Osteocyte (in vitro differentiated cells): ENCODE measurements at regions not wholly inside any gene's neighbourhood (a gene's known extent, or its start where the extent isn't known, plus 50 kb on each side); places are given as distances from the start of the nearest gene placed in this dataset.
A peak's percentile ranks its signal among the peaks of the same experiment; 100 is the strongest.

Experiments
- DNase-seq: peaks from one replicate; pipeline ENCODE4 v3.0.0; 2021; ENCODE audit warnings: mixed read lengths; ENCODE audit not compliant: unreplicated experiment; ENCODE audit errors: extremely low spot score
- H3K27ac Mint-ChIP-seq: one replicate; pipeline ENCODE4 v1.8.0; 2021; ENCODE audit warnings: mild to moderate bottlenecking, mixed read lengths; ENCODE audit not compliant: unreplicated experiment
- H3K27me3 Mint-ChIP-seq: one replicate; pipeline ENCODE4 v1.8.0; 2021; ENCODE audit warnings: mixed read lengths; ENCODE audit not compliant: unreplicated experiment
- H3K36me3 Mint-ChIP-seq: one replicate; pipeline ENCODE4 v1.8.0; 2021; ENCODE audit warnings: mixed read lengths; ENCODE audit not compliant: unreplicated experiment
- H3K4me1 Mint-ChIP-seq: one replicate; pipeline ENCODE4 v1.8.0; 2021; ENCODE audit warnings: mixed read lengths; ENCODE audit not compliant: unreplicated experiment
- H3K4me3 Mint-ChIP-seq: one replicate; pipeline ENCODE4 v1.8.0; 2021; ENCODE audit warnings: mild to moderate bottlenecking, moderate library complexity, mixed read lengths; ENCODE audit not compliant: unreplicated experiment
- H3K9me3 Mint-ChIP-seq: one replicate; pipeline ENCODE4 v1.8.0; 2021; ENCODE audit warnings: mixed read lengths; ENCODE audit not compliant: unreplicated experiment
- TF ChIP-seq, protein P1 (sequence below): fragments of 200-600 bp; sonication (generic); IDR thresholded peaks from 2 replicates; pipeline ENCODE4 v1.5.0; 2021; ENCODE audit warnings: antibody characterized with exemption, mild to moderate bottlenecking, moderate library complexity

DNA sequence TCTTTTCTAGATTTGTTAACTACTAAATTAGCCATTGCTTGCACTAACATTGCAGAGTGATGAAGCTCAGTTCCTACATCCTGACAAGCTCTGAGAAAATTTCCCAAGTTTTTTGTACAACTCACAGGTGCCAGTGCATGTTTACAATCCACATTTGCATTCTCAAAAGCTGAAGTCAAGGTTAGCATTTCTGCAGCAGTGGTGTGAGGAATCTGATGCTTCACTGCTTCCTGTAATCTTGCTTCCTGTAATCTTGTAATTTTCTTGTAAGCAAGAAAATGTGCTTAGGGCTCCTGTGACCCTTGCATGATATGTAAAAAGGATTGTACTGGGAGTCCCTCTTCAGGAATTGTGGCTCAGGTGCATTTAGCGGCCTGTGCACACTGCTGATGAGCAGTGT, 207.4 kb upstream of the CXCL13 start:
- Mint-ChIP-seq H3K27me3 (peaks cover 10% of the 10 kb centered on the region), H3K27ac (no peak overlapping the region), H3K9me3 (no peaks in the 10 kb centered on the region), H3K4me1 (no peaks in the 10 kb centered on the region), H3K36me3 (no peaks in the 10 kb centered on the region), H3K4me3 (no peak overlapping the region)
- TF ChIP-seq, protein P1, sequence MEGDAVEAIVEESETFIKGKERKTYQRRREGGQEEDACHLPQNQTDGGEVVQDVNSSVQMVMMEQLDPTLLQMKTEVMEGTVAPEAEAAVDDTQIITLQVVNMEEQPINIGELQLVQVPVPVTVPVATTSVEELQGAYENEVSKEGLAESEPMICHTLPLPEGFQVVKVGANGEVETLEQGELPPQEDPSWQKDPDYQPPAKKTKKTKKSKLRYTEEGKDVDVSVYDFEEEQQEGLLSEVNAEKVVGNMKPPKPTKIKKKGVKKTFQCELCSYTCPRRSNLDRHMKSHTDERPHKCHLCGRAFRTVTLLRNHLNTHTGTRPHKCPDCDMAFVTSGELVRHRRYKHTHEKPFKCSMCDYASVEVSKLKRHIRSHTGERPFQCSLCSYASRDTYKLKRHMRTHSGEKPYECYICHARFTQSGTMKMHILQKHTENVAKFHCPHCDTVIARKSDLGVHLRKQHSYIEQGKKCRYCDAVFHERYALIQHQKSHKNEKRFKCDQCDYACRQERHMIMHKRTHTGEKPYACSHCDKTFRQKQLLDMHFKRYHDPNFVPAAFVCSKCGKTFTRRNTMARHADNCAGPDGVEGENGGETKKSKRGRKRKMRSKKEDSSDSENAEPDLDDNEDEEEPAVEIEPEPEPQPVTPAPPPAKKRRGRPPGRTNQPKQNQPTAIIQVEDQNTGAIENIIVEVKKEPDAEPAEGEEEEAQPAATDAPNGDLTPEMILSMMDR, result no peak
- DNase-seq, result no peak

DNA sequence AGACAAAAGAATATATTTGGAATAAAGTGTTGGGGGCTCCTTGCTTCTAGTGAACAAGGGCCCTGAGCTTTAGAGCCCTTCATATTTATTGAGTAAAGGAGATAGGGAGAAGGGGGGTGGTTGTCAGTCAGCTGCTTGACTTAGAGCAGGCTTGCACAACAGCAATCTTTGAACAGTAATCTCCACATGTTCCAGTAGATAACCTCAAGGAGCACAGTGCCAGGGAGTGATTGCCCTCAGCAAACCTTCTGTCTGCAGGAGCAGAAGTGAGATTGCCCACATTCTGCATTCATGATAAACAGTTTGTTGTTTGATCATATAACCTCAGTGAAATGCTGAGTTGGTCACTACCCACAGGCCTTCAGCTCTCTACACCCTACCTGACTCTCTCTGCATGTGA, 205.8 kb upstream of the CXCL13 start:
- DNase-seq, result no peak
- Mint-ChIP-seq H3K9me3 (no peaks in the 10 kb centered on the region), H3K36me3 (no peaks in the 10 kb centered on the region), H3K27me3 (peaks cover 11% of the 10 kb centered on the region), H3K27ac (no peak overlapping the region), H3K4me1 (no peaks in the 10 kb centered on the region), H3K4me3 (no peak overlapping the region)
- TF ChIP-seq, protein P1, result no peak

DNA sequence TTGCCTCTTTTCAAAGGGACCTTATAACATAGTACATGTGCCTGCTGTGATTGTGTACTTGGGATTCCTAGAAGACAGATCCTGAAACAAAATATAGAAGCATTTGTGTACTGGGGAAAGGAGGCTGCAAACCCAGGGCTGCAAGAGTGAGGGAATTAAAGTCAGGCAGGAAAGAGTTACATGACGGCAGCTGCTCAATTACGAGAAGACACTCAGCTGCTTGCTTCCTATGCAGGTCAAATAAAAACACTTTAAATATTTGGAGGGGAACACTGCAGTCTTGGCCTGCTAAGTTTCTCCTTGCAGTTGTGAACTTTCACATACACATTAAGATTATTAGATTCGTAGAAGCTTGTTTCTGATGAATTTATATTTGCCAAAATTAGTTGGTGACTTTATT, 191.9 kb upstream of the CXCL13 start:
- TF ChIP-seq, protein P1, result no peak
- H3K27ac Mint-ChIP-seq, result no peak overlapping the region
- no peak for DNase-seq
- H3K4me3 Mint-ChIP-seq, result no peak overlapping the region
- H3K4me1 Mint-ChIP-seq, result no peaks in the 10 kb centered on the region
- peaks cover 12% of the 10 kb centered on the region for H3K27me3 Mint-ChIP-seq
- H3K36me3 Mint-ChIP-seq, result no peaks in the 10 kb centered on the region
- H3K9me3 Mint-ChIP-seq, result no peaks in the 10 kb centered on the region

DNA sequence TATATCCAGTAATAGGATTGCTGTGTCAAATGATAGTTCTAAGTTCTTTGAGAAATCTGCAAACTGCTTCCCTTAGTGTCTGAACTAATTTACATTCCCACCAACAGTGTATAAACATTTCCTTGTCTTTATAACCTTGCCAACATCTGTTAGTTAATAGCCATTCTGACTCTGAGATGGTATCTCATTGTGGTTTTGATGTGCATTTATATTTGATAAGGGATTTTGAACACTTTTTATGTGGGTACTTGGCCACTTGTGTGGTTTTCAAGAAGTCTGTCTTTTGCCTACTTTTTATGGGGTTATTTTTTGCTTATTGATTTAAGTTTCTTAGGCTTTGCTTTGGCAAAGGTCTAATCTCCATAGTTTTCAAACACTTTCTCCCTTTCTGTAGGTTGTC, 189.9 kb upstream of the CXCL13 start:
- H3K4me3 Mint-ChIP-seq, result no peak overlapping the region
- no peaks in the 10 kb centered on the region for H3K36me3 Mint-ChIP-seq
- no peaks in the 10 kb centered on the region for H3K9me3 Mint-ChIP-seq
- no peak overlapping the region for H3K27ac Mint-ChIP-seq
- no peak for DNase-seq
- peaks cover 12% of the 10 kb centered on the region for H3K27me3 Mint-ChIP-seq
- TF ChIP-seq, protein P1, result no peak
- no peaks in the 10 kb centered on the region for H3K4me1 Mint-ChIP-seq

DNA sequence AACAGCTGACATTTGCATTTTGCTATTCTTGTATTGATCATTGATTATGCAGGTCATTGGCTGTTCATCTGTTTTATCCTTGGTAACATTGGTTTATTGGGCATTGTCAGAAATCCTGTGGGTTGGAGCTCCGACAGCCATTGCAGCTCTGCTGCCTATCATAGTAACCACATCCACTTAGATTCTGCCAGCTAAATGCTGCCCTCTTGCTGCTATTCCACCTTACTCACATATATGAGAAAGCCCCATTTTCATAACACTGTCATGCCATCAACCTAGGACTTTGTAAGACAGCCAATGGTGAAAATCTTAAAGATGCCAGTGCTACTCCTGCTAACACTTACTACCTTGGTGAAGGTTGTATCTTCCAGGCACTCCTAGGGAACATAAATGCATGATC, 187.3 kb upstream of the CXCL13 start:
- DNase-seq, result no peak
- H3K27ac Mint-ChIP-seq, result no peak overlapping the region

More for the DNA sequence above, 187.3 kb upstream of the CXCL13 start:
- Mint-ChIP-seq H3K4me1 (no peaks in the 10 kb centered on the region), H3K36me3 (no peaks in the 10 kb centered on the region), H3K27me3 (peaks cover 9% of the 10 kb centered on the region), H3K9me3 (no peaks in the 10 kb centered on the region), H3K4me3 (no peak overlapping the region)
- TF ChIP-seq, protein P1, result peak; percentile 16
